Neural progenitor cell (in vitro differentiated cells): ENCODE measurements at regions not wholly inside any gene's neighbourhood (a gene's known extent, or its start where the extent isn't known, plus 50 kb on each side); places are given as distances from the start of the nearest gene placed in this dataset.

Experiments
- CTCF ChIP-seq: fragments of 200-600 bp; sonication (generic); IDR thresholded peaks from 2 replicates; pipeline ENCODE4 v1.5.1; 2017; ENCODE audit warnings: antibody characterized with exemption, mild to moderate bottlenecking
- EZH2 ChIP-seq: fragments of 200-600 bp; sonication (generic); IDR thresholded peaks from 2 replicates; pipeline ENCODE4 v1.6.1; 2017; ENCODE audit warnings: antibody characterized with exemption, mild to moderate bottlenecking, moderate library complexity

GRCh38 chr13:80113714-80114454 is 227.0 kb downstream of the SPRY2 start:
- TF ChIP-seq EZH2 = no peak
- TF ChIP-seq CTCF = no peak
